Suppressor macrophage treated with lipopolysaccharide for 4 hours (primary cell): ENCODE measurements at regions not wholly inside any gene's neighbourhood (a gene's known extent, or its start where the extent isn't known, plus 50 kb on each side); places are given as distances from the start of the nearest gene placed in this dataset.

Experiments used
- DNase-seq: peaks from one replicate; pipeline ENCODE4 v3.0.0-alpha.2; 2020

DNA sequence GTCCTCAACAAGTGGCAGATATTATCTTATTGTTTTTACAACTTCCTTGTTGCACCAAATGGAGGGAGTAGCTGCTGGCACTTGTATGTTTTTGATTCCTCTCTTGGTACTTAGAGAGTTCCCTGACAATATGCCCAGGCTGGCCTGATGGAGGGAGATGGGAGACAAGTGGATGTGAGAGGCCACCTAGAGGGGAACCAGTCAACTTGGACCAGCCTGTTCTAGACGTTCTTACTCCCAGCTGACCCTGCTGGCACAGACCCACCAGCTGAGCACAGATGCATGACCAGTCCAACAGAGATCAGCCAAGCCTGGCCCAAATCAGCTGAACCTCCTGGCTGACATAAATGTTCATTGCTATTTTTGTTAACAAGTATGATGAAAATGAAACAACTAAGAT, 60.9 kb upstream of the GDNF start:
- no peak for DNase-seq

DNA sequence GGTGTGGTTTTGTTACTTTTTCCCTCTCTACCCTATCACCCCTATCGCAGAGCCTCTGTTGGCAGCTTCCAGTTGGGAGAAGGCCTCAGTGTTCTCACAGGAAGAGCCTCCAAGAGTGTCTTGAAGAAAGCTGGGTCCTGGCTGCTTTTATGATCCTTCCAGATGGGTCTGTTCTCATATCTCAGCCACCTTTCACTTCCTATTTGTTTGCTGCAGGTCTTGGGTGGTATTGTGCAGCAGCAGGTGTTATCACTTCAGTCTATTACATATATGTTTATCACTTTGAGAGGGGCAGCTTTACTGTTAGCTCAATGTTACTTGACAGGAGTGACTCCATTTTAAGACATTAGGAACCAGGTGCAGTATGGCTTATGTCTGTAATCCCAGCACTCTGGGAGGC, 59.2 kb upstream of the GDNF start:
- no peak for DNase-seq

DNA sequence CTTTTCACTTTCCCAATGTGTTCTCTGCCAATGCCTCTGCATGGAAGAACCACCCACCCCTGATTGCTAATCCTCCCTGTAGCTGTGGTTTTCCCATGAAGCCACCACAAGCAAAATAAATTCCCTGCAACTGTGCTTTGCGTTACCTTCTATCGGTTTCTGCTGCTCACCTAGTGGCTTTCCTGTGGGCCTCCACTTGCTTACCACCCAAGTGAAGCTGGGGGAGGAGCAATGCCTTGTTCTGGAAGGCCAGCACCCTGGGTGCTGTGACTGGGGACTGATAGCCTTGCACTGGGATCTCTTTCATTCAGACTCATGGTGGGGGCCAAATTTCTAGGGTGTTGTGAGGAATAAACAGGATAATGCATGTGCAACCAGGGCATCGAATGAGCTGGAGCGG, 56.3 kb upstream of the GDNF start:
- DNase-seq, result no peak

DNA sequence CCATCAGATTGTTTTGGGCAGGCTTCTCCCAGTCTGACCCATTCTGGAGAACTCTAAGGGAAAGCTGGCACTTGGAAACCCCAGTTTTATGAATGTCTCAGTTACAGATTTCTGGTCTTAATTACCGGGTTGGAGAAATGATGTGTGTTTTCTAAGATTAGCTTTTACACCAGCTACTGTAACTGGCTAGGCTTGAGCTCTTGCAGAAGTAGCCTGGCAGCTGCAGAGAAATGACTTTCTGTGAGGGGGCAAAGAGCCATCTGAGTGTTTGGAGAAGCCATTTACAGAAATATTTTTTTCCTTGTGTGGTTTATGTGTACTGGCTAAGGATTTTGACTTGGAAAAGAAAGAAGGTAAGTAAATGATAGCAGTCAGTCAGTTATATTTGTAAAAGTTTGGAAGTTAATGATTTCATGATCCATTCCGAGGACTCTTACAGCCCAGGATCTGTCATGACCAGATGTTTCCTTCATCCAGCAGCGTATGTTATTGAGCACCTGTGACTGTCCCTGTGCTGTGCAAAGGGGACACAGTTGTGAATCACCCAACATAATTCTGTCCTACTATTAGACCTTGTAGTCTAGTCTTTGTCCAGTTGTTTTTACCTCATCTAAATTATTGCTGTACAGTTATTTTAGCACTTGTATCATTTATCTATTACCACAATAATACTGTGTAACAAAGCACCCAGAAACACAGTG, 53.7 kb upstream of the GDNF start:
- DNase-seq, result no peak

DNA sequence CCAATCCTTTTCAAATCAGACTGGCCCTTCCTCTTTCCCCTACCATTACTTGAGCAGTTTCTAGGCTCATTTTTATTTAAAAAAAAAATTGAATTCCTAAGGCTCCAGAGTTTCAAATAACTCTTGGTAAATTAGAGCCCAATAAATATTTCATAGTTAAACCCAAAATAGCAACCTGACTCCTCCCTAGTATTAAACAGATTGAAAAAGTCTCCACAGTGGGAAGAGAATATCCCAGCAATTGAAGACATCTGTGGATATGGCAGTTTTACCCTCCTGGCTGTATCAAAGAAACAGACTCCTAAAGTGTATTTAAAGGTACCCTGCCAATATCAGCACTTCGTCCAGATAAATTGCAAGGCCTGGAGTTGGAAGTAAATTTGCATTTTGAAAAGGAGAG, 52.7 kb upstream of the GDNF start:
- DNase-seq, result no peak

DNA sequence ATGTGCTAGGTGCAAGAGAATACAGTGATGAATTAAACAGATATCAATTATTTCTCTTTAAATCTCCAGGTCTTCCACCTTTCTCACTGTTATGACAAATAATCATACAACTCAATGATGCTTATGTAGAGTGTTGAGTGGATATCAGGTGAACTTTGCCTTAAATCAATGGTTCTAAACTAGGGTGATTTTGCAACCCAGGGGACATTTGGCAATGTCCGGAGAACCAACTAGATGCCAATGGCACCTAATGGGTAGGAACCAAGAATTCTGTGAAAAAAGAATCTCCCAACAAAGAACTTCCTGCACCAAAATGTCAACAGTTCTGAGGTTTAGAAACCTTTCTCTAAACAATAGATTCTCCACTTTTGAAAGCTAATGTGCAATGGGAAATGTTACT, 52.0 kb upstream of the GDNF start:
- no peak for DNase-seq

DNA sequence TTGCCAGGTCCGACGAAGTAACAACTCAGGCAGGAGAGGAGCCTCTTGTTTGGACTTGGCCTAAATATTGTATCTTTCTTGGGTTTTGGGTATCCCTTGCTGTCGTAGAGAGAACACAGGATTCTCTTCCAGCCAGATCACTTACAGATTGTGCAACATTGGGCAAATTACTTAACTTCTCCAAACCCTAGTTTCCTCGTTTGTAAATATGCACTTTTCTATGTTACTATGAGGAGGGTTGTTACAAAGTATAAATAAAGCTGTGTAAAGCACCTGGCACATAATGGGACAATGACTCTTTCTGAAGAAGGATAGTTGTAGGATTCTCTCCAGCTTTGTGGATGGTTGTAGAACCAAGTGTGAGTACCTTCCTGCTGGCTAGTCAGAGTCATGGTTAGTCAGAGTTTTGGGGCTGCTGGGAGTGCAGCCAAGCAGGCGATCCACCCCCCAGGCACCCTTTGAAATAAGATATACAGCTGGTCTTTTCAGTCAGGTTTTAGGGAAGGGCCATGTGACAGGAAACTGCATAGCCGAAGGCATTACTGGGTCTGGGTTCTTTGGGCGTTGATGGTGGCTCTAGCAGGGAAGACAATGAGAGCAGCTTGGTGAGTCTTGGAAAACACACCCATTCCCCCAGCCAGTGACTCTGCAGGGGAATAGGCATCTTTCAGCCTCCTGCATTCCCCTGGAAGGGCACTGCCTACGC, 49.9 kb upstream of the GDNF start:
- no peak for DNase-seq
